HG02763 (cell line): ENCODE measurements at regions not wholly inside any gene's neighbourhood (a gene's known extent, or its start where the extent isn't known, plus 50 kb on each side); places are given as distances from the start of the nearest gene placed in this dataset.
"Not testable (repeated sequence)": the region's sequence is repeated elsewhere in the genome, so short reads cannot be mapped to it uniquely, and the experiment has no call there.

ENCODE experiments used
- ATAC-seq: cut with Tn5 transposase; IDR thresholded peaks from one replicate; pipeline ENCODE4 v1.9.1; 2021; ENCODE audit warnings: mild to moderate bottlenecking, moderate library complexity; ENCODE audit not compliant: unreplicated experiment

DNA sequence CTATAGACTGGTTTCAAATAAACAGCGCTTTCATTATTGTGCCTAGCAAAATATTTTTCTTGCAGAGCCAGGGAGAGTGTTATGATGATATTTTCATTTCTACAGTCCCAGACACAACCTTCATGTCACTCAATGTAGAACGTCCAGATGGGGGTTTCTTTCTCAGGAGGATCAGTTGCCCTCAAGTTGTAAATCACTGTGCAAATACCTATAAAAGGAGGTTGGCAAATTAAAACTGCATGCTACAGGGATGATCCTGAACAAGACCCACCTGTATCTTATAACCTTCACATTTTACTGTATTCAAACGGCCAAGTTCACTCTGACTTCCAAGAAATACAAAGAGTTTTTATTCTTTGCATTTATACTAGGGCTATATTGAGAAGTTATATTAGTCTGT is 486.0 kb downstream of the EDEM1 start:
- ATAC-seq = no peak

DNA sequence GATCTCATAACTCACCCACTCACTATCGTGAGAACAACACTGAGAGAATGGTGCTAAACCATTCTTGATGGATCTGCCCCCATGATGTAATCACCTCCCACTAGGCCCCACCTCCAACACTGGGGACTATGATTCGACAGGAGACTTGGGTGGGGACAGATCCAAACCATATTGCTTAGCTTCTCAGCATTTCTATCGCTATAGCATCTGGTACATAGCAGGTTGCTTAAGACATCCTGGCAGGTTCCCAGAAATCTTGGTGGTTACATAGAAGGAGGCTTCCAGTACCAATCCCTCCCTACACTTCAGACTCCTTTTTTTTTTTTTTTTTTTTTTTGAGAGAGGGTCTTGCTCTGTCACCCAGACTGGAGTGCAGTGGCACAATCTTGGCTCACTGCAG is 487.8 kb downstream of the EDEM1 start:
- ATAC-seq = no peak

DNA sequence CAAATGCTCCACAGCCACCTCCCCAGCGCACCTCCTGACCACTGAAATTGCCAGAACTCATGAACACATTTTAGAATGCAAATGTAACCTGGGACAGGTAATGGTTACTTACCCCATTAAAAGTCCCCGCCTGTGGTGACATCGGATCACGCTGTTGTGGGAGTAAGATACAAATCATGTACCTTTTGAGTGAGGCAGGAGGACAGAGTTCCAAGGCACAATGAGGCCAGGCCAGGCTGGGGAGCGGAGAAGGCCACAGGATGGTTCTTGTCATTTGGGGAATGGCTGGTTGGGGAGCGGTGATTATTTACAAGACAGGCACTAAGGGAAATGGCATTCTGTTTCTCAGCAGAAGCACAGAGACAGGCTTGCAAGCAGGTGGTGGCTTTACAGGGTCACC is 490.0 kb downstream of the EDEM1 start:
- no peak for ATAC-seq

DNA sequence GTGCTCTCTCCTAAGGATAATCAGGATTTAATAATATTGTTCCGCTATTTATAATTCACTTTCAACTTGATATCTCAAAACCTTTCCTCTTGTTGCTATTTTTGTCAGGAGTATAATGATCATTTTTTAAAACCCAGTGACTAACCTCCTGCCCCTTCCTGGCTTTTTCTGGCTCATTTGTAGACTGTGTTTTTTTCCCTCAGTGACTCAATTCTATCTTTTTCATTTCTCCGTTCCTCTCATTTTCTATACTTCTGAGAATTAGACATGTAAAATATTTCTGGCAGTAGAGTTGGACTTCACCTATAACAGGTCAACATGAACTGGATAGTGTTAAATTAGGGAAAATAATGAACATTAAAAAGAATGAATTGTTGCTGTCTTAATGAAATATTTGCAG is 490.7 kb downstream of the EDEM1 start:
- no peak for ATAC-seq

DNA sequence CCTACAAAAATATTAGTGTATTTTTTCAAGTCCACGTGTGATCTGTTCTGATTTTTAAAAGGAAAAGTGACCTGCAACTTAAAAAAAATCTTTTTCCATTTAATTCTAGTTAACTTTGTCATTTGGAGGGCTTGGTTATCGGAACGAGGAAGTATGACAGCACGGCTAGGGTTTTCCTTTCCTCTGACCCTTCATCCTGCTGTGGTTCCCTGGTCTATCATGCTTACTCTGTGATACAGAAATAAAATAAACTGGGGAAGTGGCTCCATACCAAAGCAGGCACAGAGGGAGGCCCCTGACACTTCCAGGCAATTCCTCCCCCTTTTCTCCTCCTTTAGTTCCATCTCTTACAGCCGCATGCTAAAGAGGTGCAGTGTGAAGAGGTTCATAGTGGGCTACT is 491.3 kb downstream of the EDEM1 start:
- no peak for ATAC-seq

DNA sequence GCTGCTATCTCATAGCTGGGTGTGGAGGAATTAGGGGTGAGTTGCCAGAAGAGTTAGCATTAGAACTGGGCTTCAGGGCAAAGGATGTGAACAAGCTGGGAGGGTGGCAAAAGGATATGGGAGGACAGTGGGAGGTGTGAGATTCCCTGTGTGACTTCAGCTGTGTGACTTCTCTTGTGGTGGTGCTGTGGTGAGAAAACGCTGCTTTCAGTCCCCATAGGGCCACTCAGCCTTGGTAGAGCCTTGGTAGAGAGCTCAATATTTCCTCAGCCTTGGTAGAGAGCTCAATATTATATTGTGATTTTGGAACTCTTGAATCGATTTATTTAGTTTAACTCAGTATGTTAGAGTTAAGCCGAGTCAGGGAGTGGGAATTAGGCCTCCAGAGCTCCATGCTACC is 499.7 kb downstream of the EDEM1 start:
- ATAC-seq = no peak

DNA sequence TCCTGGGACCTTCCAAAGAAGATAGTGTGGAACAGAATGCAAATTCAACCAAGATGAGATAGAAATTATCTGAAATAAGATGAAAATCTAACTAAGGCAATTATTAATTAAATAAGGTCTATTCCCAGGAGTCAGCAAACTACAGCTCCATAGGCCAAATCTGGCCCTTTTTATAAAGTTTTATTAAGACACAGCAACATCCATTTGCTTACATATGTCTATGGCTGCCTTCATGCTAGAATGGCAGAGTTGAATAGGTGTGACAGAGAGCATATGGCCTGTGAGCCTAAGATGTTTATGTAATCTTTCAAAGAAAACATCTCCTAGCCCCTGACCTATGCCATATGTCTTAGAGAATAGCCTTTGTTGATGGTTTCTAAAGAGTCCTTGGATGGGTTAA is 503.0 kb downstream of the EDEM1 start:
- ATAC-seq = no peak

DNA sequence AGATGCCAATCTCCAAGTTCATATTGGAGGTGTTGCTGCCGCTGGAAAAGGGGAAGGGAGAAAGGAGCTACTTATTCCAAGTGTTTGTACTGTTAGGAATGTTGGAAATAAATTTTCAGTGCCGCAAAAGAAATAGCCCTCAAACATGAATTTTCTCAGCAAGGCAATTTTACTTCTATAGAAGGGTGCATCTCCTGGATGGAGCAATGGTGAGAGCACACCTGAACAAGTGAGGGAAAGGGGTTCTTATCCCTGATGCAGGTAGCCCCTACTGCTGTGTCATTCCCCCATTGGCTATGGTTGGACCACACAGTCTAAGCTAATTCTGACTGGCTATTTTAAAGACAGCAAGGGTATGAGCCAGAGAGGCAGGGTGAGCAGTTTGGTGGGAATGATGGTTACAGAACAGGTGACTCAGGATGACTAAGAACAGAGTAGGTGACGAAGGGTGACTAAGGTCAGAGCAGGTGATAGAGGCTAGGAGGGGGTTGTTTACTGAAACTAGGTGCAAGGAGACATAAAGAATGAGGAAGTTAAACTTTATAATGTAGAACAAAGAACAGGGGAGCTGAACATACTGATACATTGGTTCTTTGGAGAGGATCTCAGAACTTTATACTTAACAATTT is 503.5 kb downstream of the EDEM1 start:
- ATAC-seq = no peak

DNA sequence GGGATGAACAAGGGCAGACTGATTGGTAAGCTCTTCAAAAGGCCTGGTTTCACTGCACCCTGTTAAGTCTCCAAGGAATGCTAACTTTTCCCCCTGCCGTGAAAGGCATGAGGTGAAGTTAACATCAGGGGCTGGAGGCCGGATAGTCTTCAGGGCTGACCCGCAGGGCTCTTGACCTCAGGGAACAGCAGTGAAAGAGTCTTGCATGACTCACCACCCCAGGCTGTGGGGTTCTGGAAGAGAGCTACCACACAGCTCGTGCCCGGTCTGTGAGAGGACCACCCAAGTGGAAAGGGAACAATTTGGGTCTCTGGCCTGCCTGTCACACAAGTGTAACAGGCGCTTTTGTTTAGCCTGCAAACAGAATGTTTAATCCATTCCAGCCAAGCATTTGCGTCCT is 504.9 kb downstream of the EDEM1 start:
- ATAC-seq = no peak

DNA sequence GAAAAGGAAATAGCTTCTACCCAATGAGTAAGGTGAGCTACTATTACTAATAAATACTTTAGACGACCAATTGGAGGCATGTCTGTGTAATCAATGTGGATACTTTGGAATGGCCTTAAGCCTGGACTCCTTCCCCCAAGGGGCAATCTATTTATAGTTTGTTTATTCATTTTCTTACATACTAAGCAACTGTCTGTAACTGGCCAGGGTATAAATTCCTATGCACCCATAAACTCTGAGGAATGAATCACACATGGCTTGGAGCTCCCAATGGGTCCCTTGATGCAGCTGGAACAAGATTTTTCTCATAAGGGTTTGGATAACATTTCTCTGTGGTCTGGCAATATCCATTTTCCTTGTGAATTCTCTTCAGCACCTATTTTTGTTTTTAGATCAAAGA is 506.8 kb downstream of the EDEM1 start:
- ATAC-seq = no peak

DNA sequence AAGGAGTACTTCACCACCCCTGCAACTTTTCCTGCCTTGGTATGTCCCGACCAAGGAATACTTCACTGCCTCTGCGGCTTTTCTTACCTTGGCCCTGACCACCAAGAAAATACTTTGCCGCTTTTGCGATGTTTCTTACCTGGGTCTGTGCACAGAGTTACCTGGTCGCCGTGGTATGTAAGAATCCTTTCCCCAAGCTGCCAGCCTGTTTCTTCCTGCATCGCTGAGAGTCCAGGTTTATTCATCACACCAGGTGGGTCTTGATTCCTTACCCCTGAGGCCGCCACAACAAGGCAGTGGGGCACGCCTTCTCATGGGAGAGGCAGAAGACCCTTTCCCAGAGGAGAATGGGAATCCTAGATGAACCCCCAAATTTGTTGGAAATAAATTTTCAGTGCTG is 511.3 kb downstream of the EDEM1 start:
- no peak for ATAC-seq

DNA sequence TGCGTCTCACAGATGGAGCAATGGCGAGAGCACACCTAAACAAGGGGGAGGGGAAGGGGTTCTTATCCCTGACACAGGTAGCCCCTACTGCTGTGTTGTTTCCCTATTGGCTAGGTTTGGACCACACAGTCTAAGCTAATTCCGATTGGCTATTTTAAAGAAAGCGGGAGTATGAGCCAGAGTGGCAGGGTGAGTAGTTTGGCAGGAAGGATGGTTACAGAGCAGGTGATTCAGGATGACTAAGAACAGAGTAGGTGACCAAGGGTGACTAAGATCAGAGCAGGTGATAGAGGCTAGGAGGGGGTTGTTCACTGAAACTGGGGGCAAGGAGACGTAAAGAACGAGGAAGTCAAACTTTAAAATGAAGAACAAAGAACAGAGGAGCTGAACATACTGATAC is 511.8 kb downstream of the EDEM1 start:
- ATAC-seq = no peak

DNA sequence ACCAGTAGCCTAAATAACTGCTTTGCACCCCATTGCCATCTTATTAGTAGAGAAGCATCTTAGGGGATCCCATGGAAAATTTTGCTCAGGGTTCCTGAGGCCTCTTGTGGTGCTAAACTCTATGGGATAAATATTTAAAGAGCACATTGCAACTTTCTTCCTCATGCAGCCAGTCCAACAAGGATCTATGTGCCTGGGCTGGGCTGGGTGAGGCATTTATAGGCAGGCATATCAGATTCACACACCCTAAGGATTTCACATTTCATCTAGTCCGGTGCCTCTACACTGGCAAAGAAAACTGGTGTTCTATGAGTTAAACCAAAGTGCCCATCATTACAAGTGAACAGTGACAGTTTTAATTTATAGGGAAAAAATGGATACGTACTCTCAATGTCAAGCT is 512.3 kb downstream of the EDEM1 start:
- ATAC-seq = no peak

DNA sequence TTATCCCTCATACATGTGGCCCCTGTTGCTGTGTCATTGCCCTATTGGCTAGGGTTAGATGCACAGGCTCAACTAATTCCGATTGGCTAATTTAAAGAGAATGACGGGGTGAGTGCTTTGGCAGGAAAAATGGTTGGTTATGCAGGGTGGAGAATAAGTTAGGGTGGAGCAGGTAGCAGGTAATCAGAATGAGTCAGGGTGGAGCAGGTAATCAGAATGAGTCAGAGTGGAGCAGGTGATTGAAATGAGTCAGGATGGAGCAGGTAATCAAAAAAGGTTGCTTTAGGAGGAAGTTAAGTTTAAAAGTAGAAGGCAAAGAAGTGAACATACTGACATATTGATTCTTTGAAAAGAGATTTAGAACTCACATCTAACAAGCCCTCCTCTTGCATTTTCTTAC is 513.5 kb downstream of the EDEM1 start:
- not testable (repeated sequence) for ATAC-seq

DNA sequence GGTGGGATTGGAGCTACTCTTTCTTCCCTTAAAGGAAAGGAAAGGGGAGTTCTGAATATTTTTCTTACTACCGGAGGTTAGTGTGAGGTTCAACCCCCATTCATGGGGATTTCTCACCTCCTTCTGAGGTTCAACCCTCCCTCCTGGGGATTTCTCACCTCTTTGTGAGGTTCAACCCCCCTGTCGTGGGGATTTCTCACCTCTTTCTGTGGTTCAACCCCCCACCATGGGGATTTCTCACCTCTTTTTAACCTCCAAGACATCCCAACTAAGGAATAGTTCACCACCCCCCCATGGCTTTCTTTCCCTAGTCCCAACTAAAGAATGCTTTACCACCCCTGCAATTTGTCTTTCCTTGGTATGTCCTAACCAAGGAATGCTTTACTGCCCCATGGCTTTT is 520.3 kb downstream of the EDEM1 start:
- no peak for ATAC-seq

DNA sequence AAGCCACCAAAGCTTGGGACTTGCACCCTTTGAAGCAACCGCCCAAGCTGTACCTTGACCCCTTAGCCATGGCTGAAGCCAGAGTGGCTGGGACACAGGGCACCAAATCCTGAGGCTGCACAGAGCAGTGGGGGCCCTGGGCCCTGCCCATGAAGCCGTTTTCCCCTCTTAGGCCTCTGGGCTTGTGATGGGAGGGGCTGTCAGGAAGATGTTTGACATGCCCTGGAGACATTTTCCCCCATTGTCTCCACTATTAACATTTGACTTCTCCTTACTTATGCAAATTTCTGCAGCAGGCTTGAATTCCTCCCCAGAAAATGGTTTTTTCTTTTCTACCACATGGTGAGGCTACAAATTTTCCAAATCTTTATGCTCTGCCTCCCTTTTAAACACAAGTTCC is 522.2 kb downstream of the EDEM1 start:
- no peak for ATAC-seq

DNA sequence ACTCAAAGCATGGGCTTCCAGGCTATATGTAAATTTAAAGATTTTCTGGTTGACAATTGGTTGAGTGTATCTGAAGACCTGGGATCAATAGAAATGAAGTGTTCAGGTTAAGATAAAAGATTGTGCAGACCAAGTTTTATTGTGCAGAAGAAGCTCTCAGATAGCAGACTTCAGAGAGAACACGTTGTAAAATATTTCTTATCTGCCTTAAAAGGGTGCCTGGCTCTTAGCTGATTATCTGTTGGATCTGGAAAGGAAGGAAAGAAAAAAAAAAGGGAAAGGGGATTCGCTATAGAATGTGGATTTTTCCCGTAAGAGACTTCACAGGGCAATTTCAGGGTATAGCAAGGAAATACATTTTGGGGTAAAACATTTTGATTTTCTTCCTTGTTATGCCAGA is 523.2 kb downstream of the EDEM1 start:
- no peak for ATAC-seq

DNA sequence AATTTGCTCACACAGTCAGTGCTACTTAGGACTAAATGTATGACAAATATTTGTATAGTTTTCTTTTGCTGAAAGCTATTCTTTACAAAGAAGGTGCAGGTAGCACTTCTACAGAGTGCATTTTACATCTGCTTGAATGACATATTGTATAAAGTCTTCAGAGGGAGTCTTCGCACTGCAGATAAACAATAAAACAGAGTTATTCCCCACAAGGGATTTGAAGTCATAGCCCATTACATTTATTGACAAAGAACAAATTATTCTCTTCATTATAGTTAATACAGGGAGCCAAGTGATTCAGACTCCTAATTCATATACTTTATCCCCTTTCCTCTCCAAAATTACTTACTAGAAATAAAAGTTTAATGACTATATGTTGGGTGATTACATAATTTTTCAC is 529.7 kb downstream of the EDEM1 start:
- ATAC-seq = no peak

DNA sequence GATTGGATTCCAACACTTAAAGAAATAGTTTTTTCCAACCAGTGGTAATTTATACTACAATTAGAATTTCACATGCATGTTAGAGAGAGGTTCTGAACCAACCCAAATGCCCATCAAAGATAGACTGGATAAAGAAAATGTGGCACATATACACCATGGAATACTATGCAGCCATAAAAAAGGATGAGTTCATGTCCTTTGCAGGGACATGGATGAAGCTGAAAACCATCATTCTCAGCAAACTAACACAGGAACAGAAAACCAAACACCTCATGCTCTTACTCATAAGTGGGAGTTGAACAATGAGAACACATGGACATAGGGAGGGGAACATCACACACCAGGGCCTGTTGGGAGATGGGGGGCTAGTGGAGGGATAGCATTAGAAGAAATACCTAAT is 532.2 kb downstream of the EDEM1 start:
- not testable (repeated sequence) for ATAC-seq

DNA sequence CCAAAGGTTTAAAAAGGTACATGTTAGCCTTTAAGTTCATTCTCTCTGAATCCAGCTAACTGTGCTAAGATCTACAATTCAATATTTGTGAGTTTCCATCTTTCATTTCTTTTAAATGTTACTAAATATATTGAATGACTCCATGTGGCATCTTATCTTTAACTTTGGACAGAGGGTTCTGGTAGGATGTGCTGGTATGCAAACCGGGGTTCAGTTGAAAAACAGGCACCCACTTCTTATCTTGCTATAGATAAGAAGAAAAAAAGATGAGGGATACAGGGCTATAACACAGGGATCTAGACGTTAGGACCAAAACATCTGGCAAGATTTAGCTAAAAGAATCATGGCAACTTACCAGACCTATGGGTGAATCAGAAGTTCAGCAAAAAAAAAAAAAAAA is 538.3 kb downstream of the EDEM1 start:
- ATAC-seq = no peak

DNA sequence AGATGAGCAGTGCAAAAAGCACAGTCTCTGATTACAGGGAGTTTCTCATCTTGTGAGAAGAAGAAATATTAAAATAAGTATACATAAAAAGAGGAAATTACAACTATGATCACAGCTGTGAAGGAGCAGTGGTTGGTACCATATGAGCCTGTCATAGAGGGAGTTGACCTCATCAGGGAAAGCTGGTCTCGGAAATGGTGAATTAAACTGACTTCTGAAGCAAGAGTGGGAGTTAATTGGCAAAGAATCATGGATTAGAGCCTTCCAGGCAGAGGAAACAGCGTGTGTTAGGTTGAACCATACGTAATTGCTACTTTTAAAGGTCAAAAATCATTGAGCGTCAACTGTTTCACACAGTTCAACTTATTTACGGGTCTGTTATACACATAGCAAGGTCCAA is 539.1 kb downstream of the EDEM1 start:
- no peak for ATAC-seq

DNA sequence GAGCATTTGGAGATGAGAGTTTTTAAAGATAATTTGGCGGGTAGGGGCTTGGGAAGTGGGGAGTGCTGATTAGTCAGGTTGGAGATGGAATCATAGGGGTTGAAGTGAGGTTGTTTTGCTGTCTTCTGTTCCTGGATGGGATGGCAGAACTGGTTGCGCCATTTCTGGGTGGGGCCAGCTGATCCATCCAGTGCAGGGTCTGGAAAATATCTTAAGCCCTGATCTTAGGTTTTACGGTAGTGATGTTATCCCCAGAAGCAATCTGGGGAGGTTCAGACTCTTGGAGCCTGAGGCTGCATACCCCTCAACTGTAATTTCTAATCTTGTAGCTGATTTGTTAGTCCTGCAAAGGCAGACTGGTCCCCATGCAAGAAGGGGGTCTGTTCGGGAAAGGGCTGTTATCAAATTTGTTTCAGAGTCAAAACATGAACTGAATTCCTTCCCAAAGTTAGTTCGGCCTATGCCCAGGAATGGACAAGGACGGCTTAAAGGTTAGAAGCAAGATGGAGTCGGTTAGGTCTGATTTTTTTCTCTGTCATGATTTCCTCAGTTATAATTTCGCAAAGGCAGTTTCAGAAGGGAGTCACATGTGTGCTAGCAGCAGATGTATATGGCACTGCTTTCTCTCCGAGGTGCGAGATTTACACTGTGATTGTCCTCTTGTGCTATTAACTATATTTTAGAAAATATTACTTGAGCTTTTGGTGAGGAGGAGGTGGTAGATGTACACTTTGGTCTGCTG is 540.4 kb downstream of the EDEM1 start:
- ATAC-seq = no peak

DNA sequence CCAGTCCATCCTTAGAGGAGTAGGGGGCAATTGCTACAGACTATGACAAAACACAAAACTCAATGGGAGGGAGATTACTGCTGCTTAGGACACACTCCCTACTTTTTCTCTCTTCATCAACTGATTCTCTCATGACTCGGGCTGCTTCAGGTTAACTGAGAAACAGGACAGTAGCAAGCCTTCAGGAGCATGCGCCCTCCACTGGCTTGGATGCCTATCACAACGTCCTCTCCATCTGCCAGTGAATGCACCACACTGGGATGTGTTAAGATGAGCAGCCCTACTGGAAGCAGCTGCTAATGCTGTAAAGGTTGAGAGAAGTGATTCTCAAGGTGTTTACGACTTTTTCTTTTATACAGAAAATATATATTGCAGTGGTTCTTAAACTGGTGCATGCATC is 542.3 kb downstream of the EDEM1 start:
- ATAC-seq = no peak
